NCI-H345 (cell line): ENCODE measurements at regions not wholly inside any gene's neighbourhood (a gene's known extent, or its start where the extent isn't known, plus 50 kb on each side); places are given as distances from the start of the nearest gene placed in this dataset.

Experiments used
- DNase-seq: peaks from one replicate; lab custom pipeline; 2025; lab: John Stamatoyannopoulos, UW

DNA sequence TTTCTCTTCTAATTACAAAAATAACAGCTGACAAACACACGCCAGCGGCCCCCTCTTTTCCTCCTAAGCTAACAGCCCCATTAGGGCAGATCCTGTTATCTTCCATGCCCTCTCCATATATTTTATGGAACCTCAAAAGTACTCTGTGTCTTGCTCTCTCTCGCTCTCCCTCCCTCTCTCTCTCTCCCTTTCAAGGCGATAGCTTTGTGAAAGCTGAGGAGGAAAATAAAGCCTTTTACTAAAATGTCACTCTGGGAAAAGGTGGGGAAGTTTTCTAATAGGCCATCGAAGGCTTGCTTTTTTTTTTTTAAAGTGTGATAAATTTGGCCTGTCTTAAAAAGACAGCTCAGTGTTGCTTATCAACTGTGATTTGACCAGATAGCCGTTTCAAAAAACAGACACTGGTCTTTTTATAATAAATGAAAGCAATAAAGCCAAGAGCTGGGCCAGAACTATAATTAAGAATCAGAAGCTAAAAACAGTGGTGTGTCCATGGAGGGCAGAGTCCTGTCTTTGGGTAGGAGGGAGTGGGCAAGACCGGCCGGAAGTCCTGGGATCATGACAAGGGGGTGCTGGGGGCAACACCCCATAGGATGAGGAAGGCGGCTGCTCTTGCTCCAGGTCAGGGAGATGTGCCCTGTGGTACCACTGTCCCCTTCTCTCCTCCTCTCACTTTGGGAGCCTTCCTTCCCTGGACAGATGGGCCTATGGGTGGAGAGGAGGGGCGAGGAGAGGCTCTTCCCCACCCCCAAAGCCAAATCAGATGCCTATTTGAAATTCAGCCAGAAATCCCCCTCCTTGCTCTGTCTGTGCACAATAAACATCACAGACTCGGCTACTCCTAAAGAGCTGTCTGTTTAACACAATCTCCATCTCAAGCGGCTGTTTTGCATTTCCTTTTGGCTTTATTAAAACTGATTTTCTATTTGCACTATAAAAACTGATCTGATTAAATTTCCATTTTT is 267.2 kb downstream of the BUD13 start:
- DNase-seq, result no peak

DNA sequence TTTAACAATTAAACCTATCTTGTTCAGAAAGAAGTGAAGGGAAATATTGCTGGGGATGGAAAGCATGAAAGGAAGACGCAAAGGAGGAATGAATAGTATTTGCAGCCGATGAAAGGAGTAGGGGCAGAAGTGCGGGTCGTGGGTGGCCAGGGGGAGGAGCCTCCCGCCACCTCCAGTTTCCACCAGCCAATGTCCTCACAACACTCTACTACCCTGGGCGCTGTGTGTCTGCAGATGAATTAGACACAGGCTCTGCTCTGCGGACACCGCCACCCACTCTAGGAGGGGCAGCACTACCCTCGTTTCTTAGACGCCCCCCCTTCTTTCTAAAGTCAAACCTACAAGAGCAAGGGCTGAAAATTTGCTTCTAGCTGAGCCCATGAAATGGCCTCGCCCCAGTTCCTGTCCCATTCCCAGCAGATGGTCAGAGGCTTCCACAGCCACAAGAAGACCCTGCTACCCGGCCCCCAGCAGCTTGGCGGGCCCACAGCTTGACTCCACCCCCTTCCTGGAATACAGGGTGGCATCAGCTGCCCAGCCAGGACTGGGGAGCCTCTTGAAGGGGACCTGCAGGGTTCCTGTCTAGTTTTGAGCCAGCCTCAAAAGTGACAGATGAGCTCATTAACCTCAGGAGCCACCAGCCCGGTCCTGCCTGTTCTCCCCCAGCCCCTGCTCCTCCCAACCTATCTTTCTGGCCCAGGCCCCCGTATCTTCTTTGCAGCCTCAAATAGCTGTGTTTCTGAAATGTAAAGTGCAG is 268.1 kb downstream of the BUD13 start:
- no peak for DNase-seq

DNA sequence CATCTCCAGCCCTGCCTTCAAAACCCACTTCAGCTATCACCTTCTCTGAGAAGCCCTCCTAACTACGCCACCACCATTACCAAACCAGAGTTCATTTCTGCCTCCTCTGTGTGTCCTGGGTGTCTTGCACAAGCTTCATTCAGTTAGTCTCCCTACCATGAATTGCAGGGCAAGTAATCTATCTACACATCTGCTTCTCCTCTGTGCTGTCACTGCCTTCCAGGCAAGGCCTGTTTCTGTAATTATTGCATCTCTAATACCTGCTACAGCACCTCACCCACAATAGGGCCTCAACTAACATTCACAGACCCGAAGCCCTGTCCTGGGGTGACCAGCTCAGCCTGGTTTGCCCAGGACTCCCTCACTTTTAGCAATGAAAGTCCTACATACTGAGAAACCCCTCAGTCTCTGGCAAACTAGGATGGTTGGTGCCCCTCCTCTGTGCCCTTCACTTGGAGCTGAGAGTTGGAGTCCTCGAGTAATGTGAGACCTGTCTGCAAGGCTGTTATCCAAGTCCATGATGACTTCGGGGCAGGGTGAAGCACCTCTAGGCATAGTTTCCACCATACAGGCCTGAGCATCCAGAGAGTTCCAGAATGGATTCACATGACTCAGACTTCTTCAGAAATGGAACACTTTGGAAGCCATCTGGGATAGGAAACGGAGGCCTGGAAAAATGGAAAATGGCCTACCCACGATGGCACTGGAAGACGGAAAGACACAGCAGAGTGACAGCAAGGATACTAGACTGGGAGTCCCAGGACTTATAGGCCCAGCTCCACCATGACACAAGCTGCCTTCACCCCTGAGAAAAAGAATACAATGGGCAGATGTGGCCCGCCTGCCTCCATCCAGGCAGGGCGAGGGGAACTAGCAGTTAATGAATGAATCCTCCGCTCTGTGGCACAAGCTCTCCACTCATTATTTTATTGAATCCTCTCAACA is 269.3 kb downstream of the BUD13 start:
- DNase-seq, result no peak

DNA sequence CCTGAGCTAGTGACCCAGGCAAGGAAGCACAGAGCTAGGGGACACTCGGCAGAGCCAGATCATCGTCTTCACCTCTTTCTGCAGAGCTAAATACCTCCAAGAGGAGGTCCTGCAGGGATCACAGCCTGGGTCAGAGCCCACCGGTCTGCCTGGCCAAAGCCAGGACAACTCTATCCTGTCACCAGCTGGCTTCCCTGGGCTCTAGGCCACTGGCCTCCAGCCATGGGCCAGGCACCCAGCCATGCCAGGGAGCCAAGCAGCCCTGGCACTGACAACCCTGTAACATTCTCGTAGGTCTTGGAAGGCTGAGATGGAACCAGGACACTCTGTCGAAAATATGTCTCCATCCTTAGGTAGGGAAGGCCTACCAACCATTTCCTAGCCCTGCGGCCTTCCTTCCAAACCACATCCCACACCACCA is 270.1 kb downstream of the BUD13 start:
- DNase-seq, result no peak

DNA sequence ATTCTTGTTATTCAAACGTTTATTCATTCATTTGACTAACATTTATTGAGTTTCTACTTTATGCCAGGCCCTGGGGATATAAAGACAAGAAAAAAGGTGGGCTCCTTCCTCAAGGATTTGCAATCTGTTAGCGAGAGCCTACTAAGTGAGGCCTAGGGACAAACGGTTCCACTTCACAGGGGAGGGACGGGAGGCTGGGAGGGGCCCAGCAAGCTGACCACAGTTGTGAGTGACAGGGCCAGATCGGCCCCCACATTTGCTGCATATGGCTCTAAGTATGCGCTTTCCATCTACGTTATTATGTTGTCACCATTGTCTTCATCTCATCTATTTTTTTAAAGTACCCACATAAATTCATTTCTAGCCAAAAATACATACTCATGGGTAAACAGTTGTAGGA is 271.1 kb downstream of the BUD13 start:
- DNase-seq, result no peak

DNA sequence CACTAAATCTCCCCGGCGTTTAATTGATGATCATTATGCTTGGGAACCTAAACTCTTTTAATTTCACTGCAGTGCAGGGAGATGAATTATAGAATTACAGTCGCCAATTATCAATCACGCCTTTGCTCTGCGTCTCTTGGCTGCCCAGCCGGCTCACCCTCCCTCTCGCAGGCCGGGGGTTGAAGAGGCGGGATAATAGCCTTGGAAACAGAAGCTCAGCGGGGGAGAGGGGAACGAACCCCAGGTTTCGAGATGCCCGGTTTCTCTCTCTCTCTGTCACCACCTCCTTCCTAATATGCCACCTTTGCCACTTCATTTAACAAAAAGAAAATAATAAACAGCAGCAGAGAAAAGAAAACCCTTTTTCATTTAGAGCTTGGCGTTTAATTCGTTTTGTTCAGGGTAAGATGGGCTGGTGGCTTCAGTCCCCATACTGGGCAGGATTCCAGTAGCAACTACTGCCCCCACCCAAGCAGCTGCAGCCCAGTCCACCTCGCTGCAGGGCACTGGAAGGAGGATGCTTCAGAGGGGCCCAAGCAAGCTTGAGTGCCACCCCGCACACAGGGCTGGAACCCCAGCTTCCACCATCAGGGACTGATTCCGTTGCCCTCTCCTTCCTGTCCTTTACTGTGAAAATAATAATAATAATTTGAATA is 271.7 kb downstream of the BUD13 start:
- peak; percentile 78 for DNase-seq

DNA sequence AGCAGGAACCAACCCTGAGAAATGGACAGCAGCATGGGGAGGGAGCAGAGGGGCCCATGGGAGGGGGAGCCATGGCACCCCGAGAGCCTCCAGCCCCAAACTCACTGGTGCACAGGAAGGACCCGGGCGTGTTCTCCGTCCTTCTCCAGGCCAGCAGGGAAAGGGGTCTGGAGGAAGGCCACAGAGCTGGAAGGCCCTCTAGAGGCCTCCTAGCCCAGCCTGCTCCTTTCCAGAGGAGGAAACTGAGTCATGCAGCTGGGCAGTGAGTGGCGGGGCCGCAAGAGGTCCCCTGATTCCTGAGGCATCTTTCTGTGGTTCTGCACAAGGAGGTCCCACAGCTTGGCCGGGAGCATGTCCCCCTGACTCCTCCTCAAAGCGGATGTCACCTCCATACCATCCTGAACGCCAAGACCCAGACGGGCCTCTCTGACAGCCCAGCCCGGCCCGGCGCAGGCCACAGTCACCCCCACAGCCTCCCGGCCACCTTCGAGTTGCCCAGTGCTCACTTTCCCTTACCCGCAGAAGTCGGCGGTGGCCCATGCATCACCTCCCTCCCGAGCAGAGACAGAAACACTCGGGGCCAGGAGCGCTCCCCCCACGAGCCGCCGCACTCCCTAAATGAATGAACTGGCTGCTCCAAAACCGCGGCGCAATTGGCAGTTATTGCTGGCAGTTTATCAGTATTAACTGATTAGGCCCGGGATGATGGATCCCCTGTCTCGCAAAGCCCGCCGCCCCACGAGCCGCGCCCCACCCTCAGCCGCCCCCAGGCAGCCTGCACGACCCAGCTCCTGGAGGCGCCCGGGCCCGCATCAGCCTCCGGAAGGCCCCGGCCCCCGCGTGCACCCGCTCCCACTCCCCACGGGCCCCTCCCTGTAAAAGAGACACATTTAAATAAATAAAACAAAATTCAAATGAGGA is 272.5 kb downstream of the BUD13 start:
- DNase-seq, result no peak

DNA sequence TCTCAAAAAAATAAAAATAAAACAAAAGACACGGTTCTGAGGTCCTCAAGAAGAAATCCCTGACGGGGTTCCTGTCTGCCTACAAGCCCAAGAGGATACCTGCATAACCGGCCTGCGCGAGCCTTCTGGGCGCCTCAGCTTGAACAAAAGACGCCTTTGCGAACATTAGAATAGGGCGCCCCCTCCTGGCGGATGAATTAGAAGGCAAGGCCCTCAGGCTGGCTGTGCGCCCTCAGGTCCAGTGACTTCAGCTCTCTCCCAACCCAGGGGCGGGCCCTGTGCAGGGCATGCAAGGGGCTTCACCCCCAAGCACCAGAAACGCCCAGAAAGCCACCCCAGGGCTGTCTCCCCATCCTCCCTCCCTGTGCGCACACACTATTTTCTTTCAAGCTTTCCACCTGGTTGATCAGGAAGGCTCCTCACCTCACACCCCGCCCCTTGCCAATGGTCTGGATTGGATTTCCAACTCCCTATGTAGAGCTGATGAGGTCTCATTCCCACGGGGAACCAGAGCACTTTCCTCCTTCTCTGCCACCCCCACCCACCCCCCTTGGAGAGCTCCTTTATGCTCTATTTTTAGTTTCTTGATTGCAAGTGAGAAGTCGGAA is 273.3 kb downstream of the BUD13 start:
- DNase-seq, result peak; percentile 54

DNA sequence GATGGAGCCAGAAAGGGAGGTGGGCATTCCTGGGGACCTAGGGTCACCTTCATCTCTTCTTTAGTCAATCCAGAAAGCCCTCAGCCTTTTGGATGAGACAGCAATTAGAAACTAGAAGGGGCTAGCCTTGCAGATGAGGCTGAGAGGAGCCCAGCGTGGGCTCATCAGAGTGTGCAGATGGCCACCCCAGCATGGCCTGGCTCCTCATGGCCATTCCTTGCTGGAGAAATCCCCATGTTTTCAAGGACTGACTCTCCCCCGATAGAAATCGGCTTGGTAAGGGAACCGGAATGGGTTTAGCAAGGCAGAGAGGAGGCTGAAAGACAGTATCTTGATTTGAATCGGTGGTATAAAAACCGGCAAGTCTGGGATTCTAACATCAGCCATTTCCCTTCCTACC is 274.6 kb downstream of the BUD13 start:
- no peak for DNase-seq

DNA sequence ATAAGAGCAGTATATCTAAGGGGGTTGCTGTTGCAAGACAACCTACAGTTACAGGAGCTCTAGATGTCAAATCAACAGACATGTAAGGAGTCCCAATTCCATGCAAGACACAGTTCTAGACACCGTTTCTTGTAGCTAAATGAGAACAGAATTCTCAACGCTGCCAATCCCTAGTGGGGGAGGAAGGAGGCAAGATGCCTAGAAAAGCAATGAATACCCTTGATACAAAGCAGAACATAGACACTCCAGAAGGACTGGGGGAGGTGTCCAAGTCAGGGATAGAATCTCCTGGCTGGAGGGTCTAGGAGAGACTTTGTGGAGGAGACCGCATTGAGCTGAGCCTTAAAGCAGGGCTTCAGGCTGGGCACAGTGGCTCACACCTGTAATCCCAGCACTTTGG is 280.2 kb downstream of the BUD13 start:
- no peak for DNase-seq

DNA sequence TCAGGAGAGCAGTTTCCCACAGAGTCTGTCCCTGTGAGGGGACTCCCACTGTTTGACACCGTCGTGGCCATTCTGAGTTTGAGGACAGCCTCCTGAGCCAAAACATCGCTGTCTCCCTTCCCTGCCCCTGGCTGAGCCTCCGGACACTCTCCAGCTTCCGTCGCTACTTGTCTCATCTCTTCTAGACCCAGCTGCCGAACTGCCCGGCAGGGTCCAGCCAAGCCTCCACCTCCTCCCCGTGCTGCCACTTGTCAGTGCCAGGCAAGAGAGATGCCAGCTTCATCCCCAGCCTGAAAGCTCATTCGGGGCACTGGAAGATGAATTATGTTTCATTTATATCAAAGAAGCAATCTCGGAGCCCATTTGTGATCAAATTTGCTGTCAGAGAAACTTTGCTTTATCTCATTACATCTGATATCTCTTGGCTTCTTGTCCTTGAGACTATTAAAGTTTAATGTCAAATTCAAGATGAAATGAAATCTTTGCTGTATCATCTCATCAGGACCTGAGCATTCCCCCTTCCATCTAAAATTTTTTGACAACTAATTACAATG is 283.9 kb downstream of the BUD13 start:
- no peak for DNase-seq

DNA sequence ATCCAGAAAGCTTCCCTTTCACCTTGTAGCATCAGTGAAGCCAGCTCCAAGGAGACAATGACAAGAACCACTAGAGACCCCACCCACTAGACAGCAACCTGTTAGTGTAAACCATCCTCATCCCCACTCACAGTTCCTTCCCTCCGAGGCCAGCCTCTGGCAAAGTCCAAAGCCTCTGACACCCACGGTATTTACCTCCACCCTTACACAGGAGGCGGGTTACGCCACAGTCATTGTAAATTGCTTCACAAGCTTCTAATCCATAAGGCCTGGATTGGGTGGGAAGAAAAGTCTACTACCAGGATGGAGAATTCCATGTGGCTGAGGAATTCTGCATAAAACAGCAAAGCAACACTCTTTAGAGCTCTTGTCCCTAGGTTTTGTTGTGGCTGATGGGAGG is 287.4 kb downstream of the BUD13 start:
- no peak for DNase-seq

DNA sequence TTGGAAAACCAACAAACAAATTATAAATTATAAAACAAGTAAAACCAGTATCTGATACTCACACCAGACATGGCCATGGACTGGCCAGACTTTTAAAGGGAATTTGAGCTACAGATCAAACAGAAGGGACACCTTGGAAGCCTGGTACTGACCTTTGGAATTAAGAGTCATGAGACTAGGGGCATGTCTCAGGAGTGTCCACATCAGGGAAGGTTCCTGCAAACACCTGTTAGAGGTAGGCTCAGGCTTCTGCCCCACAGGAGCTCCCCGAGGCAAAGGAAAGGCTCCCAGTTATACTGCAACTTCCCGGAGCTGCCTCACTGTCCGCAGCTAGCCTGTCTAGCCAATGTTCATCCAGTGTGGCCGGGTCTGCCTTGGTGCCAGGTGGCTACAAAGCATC is 290.1 kb downstream of the BUD13 start:
- DNase-seq, result no peak

DNA sequence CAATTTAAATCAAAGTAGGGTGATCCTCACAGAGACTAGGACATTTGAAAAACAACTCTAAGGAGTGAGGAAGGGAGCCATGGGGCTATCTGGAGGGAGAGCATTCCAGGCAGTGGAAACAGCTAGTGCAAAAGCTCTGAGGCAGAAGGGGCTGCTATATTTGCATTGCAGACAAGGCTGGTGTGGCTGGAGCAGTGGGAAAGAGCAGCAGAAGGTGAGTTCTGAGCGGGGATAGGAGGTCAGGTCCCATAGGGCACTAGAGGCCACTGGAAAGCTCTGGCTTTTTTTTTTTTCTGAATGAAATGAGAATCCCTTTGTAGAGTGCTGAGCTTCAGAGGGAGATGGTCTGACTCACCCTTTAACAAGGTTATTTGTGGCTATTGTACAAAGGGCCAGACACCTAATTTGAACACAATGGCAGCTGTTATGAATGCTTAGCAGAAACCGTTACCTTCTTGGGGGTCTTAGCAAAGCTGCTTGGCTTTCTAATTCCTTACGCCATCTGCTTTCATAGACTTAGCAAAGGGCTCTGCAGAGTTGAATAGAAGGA is 291.6 kb downstream of the BUD13 start:
- DNase-seq, result no peak

DNA sequence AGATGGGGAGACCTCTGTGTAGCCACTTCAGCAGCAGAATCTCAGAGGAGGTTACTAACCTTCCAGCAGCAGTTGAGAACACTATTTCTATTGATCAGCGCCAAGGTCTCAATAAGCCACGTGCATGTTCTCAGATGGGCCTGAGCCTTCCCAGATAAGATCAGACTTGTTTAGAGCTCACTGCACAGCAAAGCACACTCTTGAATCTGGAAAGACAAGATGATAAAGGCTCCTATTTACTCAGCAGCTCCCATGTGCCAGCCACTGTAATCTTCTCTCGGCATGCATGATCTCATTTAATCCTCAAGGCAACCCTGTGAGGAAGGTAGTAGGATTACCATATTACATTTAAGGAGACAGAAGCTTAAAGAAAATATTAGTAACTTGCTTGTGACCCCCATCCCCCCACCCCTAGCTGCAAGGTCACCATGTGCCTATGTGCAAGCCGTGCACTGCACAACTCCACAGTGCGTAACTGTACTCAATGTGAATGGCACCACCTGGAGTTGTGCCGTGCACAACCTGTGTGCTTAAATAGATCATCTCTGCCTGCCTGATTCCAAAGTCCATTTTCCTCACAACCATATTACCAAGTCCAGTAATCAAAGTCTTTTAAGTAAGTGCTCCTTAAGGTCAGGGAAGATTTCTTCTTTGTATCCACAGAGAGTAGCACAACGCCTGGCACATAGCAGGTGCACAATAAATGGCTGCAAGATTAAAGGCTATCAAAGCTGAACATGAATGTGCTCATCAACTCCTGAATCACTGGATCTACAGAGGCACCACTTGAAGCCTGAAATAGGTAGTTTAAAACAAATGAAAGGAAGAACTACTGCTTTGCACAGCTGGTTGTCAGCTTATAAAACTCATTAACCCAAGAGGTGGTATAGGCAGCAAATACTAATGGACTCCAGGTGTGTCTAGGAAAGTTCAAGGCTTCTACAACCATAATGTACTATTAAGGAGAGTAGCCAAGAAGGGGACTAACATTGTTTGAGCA is 293.8 kb downstream of the BUD13 start:
- DNase-seq, result no peak

DNA sequence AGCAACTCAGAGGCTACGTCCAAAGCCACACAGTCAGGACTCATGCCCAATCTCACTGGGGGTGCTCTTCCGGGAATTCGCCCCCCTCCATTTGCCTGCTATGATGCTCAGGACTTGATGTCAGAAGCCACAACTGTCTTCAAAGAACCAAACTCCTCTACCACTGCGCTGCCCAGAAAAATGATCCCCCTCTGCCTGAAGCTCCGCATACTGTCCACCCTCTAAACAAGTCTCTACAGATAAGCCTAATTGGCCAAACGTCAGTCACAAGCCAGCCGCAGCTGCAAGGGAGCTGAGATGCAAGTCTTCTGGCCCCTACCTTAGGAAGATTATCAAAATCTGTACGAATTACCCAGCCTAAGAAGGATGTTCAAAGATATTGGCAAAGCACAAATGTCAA is 294.6 kb downstream of the BUD13 start:
- no peak for DNase-seq

DNA sequence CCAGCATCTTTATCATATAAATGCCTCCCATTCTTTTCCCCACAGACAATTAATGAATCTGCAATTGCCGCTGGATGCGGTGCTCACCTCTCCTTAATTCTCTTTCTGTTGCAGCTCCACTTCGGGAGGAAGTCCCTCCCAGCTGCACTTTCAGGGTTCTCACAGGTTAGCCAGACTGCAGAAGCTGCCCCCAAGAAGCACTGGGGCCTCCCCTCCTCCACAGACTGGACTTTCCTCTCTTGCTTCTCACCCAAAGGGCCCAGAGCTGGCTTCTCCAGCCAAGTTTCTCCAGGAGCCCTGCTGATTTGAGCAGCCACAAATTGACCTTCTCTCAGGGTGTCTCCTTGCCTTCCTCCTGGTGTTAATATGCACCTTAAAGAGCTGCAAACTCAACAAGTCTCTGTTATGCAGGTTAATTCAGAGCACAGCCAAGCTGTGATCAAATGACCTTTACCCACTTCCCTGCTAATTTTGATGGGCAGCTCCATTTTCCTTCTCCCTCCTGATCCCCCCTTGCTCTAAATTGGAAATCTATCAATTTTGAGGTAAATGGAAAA is 298.9 kb downstream of the BUD13 start:
- no peak for DNase-seq
